Hepatocyte (in vitro differentiated cells): ENCODE measurements at regions not wholly inside any gene's neighbourhood (a gene's known extent, or its start where the extent isn't known, plus 50 kb on each side); places are given as distances from the start of the nearest gene placed in this dataset.
A peak's percentile ranks its signal among the peaks of the same experiment; 100 is the strongest.

Experiments
- DNase-seq: peaks from one replicate; pipeline ENCODE4 v3.0.0-alpha.2; 2016; ENCODE audit warnings: low spot score
- H2AFZ ChIP-seq: fragments of 200-600 bp; sonication (generic); 2 replicates; pipeline ENCODE4 v1.6.0; 2016; ENCODE audit warnings: antibody characterized with exemption, mild to moderate bottlenecking
- H3K27ac ChIP-seq: fragments of 200-600 bp; sonication (generic); 2 replicates; pipeline ENCODE4 v1.5.1; 2016; ENCODE audit warnings: mild to moderate bottlenecking
- H3K27me3 ChIP-seq: fragments of 200-600 bp; sonication (generic); 2 replicates; pipeline ENCODE4 v1.6.1; 2016
- H3K36me3 ChIP-seq: fragments of 200-600 bp; sonication (generic); replicated peaks from 2 replicates; pipeline ENCODE4 v1.5.1; 2016; ENCODE audit warnings: low read depth; ENCODE audit not compliant: insufficient read depth
- H3K4me1 ChIP-seq: fragments of 200-600 bp; sonication (generic); 2 replicates; pipeline ENCODE4 v1.5.1; 2016; ENCODE audit warnings: mild to moderate bottlenecking, moderate library complexity; ENCODE audit not compliant: insufficient read depth
- H3K4me2 ChIP-seq: fragments of 200-600 bp; sonication (generic); 2 replicates; pipeline ENCODE4 v1.6.0; 2016
- H3K4me3 ChIP-seq: fragments of 200-600 bp; sonication (generic); 2 replicates; pipeline ENCODE4 v1.5.1; 2016; ENCODE audit warnings: mild to moderate bottlenecking
- H3K79me2 ChIP-seq: fragments of 200-600 bp; sonication (generic); 2 replicates; pipeline ENCODE4 v1.6.0; 2017; ENCODE audit warnings: mild to moderate bottlenecking
- H3K9me2 ChIP-seq: fragments of 200-600 bp; sonication (generic); replicated peaks from 2 replicates; pipeline ENCODE4 v1.6.0; 2017; ENCODE audit warnings: mild to moderate bottlenecking; ENCODE audit not compliant: insufficient read depth
- H3K9me3 ChIP-seq: fragments of 200-600 bp; sonication (generic); 2 replicates; pipeline ENCODE4 v1.5.1; 2016; ENCODE audit warnings: low read depth, mild to moderate bottlenecking
- H4K20me1 ChIP-seq: fragments of 200-600 bp; sonication (generic); 2 replicates; pipeline ENCODE4 v1.6.0; 2016; ENCODE audit warnings: mild to moderate bottlenecking; ENCODE audit not compliant: insufficient read depth, poor library complexity, severe bottlenecking
- CTCF ChIP-seq: fragments of 200-600 bp; sonication (generic); IDR thresholded peaks from 2 replicates; pipeline ENCODE4 v1.5.1; 2016; ENCODE audit warnings: antibody characterized with exemption, mild to moderate bottlenecking; ENCODE audit not compliant: poor library complexity
- EZH2 ChIP-seq: fragments of 200-600 bp; sonication (generic); IDR thresholded peaks from 2 replicates; pipeline ENCODE4 v1.6.1; 2016; ENCODE audit warnings: antibody characterized with exemption, mild to moderate bottlenecking, borderline replicate concordance
- EZH2phosphoT487 ChIP-seq: fragments of 200-600 bp; sonication (generic); IDR thresholded peaks from one replicate; pipeline ENCODE4 v1.6.1; 2018; ENCODE audit warnings: antibody characterized with exemption, mild to moderate bottlenecking, low read depth, moderate library complexity; ENCODE audit not compliant: unreplicated experiment, severe bottlenecking
- WGBS: methylation state at CpG from one replicate; pipeline ENCODE4 v1.1.6; 2016; ENCODE audit warnings: low lambda C conversion rate; ENCODE audit errors: missing lambda C conversion rate; 5-methylcytosine and 5-hydroxymethylcytosine counted together

DNA sequence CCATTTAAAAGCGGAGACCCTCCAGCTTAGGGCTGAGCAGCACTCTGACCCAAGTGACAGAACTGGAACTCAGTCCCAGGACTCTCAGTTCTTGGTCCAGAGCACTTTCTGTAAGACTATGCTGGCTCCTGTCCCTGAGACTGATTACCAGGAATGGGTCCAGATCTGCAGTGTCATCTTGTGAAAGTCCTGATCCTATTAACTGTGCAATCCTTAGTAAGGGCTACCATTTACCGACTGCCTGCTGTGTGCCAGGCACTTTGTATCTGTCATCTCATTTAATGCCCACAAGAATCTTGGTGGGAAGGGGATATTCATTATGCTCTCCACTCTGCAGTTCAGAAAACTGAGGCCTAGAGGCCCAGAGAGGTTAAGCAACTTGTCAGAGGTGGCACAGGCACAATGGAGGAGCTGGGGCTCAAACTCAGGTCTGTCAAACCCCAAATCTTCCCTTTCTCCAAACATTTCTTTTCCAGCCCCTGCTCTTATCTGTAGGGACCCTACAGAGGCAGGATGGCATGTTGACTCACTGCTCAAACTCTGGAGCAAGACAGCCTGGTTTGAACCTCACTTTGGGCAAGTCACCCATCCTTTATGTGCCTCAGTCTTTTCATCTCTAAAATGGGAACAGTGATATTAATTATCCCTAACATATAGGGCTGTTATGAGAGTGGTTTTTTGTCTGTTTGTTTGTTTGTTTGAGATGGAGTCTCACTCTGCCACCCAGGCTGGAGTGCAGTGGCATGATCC is 57.6 kb upstream of the IFNLR1 start:
- no peak for DNase-seq
- WGBS: 94% methylated on average over 2 of the region's 2 CpGs
- Histone ChIP-seq H3K27ac (no peak overlapping the region), H3K27me3 (no peaks in the 10 kb centered on the region), H3K4me2 (no peak overlapping the region), H3K79me2 (no peaks in the 10 kb centered on the region), H3K4me3 (no peak overlapping the region), H4K20me1 (no peaks in the 10 kb centered on the region), H3K9me2 (no peaks in the 10 kb centered on the region), H3K36me3 (no peaks in the 10 kb centered on the region), H2AFZ (no peak overlapping the region), H3K9me3 (no peaks in the 10 kb centered on the region), H3K4me1 (no peaks in the 10 kb centered on the region)
- no peak for TF ChIP-seq EZH2phosphoT487
- no peak for TF ChIP-seq EZH2
- TF ChIP-seq CTCF: no peak

GRCh38 chr1:24237750-24238395 is 50.8 kb upstream of the IFNLR1 start:
- H3K4me1 ChIP-seq: peaks cover 14% of the 10 kb centered on the region
- H3K36me3 ChIP-seq: no peaks in the 10 kb centered on the region
- H3K27ac ChIP-seq: no peak overlapping the region
- no peaks in the 10 kb centered on the region for H3K27me3 ChIP-seq
- no peaks in the 10 kb centered on the region for H3K79me2 ChIP-seq
- DNase-seq: no peak
- no peaks in the 10 kb centered on the region for H4K20me1 ChIP-seq
- H3K9me3 ChIP-seq: no peaks in the 10 kb centered on the region
- H2AFZ ChIP-seq: no peak overlapping the region
- WGBS: 82% methylated on average over 8 of the region's 8 CpGs
- no peak overlapping the region for H3K4me3 ChIP-seq
- TF ChIP-seq EZH2phosphoT487: no peak
- TF ChIP-seq CTCF: no peak
- TF ChIP-seq EZH2: no peak
- H3K4me2 ChIP-seq: no peak overlapping the region
- H3K9me2 ChIP-seq: no peaks in the 10 kb centered on the region

GRCh38 chr1:24236789-24237371 is 49.8 kb upstream of the IFNLR1 start:
- DNase-seq: peak; percentile 34
- Histone ChIP-seq H3K36me3 (no peaks in the 10 kb centered on the region), H3K4me2 (no peak overlapping the region), H3K9me2 (no peaks in the 10 kb centered on the region), H3K4me1 (peaks cover 14% of the 10 kb centered on the region), H3K79me2 (no peaks in the 10 kb centered on the region), H2AFZ (peak overlapping the region; percentile 16), H3K9me3 (no peaks in the 10 kb centered on the region), H3K27me3 (no peaks in the 10 kb centered on the region), H3K4me3 (no peak overlapping the region), H4K20me1 (no peaks in the 10 kb centered on the region), H3K27ac (peak overlapping the region; percentile 24)
- TF ChIP-seq CTCF: no peak
- no peak for TF ChIP-seq EZH2
- no peak for TF ChIP-seq EZH2phosphoT487
- WGBS: 69% methylated on average over 7 of the region's 7 CpGs
